SK-N-MC (cell line): ENCODE measurements at regions not wholly inside any gene's neighbourhood (a gene's known extent, or its start where the extent isn't known, plus 50 kb on each side); places are given as distances from the start of the nearest gene placed in this dataset.

ENCODE experiments used
- EZH2 ChIP-seq: fragments of 200-600 bp; sonication (generic); IDR thresholded peaks from one replicate; pipeline ENCODE4 v1.6.1; 2017; ENCODE audit warnings: antibody characterized with exemption
- FOXP2 ChIP-seq: optimal IDR thresholded peaks from 2 replicates; pipeline ENCODE3; 2011; ENCODE audit warnings: mild to moderate bottlenecking, moderate library complexity; ENCODE audit not compliant: insufficient read depth; ENCODE audit errors: extremely low read length, control extremely low read depth
- POLR2AphosphoS5 ChIP-seq: IDR thresholded peaks from 2 replicates; pipeline ENCODE4 v1.6.1; 2012; ENCODE audit warnings: mild to moderate bottlenecking, low read depth, low read length, borderline replicate concordance

DNA sequence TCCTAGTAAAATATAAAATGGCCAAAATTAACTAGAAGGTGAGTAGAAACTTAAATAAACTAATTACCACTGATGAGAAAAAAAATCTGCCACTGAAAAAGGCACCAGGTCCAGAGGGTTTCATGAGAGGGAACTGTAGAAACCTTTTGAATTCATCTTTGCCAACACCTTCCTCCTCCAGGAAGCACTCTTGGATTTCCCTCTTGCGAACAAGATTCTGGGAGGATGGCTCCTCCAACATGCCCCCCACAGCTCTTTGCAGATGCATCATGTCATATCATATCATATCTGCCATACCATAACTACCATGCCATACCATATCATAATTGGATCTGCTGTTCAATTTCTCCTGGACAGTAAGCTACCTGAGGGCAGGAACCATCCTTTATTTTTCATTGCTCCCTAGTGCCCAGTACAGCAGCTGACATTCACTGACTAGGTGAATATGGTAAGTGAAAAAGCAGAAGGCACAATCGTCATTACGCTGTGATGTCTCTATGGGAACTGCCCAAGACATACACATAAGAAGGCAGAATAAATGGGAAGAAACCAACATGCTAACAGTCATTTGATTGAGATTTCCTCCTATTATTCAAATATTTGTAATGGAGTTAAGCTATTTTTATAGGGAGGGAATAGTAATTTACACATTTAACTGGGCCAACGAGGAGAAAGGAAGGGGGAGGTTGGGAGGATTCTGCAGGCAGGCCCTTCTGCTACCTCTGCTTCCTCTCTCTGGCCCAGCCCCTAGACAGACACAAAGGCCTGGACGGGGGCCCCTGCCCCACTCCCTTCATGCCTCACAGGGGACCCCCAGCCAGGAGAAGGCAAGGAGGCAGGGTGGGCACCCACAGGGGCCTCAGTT, 110.1 kb upstream of the SMURF2 start:
- TF ChIP-seq EZH2 (no peak), POLR2AphosphoS5 (no peak), FOXP2 (no peak)
